A172 (cell line): ENCODE measurements at regions not wholly inside any gene's neighbourhood (a gene's known extent, or its start where the extent isn't known, plus 50 kb on each side); places are given as distances from the start of the nearest gene placed in this dataset.
"Not testable (repeated sequence)": the region's sequence is repeated elsewhere in the genome, so short reads cannot be mapped to it uniquely, and the experiment has no call there.

Experiments
- DNase-seq: peaks from one replicate; pipeline ENCODE4 v3.0.0-alpha.2; 2015; ENCODE audit warnings: low spot score

GRCh38 chr13:44887515-44887914 is 101.8 kb downstream of the NUFIP1 start:
- DNase-seq: no peak

GRCh38 chr13:44884076-44884729 is 105.1 kb downstream of the NUFIP1 start:
- DNase-seq: peak; percentile 48

DNA sequence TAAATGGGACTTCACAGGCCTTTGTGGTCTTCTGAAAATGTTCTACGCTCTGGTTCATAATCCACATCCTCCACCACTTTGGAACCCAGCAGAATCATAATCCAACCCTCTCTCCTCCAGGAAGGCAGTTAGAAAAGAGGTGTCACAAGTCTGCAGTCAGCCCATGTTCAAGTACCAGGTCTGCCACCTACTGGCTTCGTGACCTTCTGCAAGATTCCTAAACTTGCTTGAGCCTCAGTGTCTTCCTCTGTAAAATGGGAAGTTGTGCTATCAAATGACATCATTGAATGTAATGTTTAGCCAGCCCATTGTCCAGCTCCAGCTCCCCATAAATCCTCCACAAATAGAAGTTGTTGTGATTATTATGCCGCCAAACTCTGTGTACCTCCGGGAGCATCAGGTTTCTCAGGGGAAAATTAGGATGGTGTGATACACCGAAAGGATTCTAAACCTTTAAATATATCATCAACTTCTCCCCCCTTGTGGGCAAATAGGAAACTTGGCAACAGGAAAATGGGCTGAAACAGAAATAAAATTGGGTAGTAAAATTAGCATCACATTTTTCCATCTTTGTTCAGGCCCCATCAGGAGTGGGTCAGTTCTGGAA is 109.7 kb downstream of the NUFIP1 start:
- DNase-seq: peak; percentile 41

- DNase-seq: no peak
Measured at GRCh38 chr13:44876782-44877324, 112.4 kb downstream of the NUFIP1 start.

GRCh38 chr13:44874886-44875630 is 114.2 kb downstream of the NUFIP1 start:
- no peak for DNase-seq

GRCh38 chr13:44874176-44874575 is 115.1 kb downstream of the NUFIP1 start:
- DNase-seq: no peak

DNA sequence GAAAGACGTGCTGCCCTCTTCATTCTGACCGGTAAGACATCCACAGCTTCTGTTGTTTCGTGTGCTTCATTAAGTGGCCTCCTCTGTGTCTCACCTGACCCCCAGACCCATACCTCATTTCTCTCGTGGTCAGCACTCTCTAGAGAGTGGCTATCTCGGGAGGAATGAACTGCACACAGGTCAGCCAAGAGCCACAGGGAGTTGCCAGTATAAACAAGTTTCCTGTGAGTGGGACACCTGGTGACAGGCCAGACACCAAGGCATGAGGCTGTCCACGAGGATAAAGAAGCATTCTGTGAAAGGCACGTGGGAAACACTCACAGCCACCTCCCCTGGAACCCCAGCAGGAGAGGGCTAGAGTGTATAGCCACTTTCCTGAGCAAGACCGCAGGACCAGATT is 115.8 kb downstream of the NUFIP1 start:
- no peak for DNase-seq

- no peak for DNase-seq
Measured at GRCh38 chr13:44872751-44873150, 116.5 kb downstream of the NUFIP1 start.

- no peak for DNase-seq
Measured at GRCh38 chr13:44870456-44870929, 118.8 kb downstream of the NUFIP1 start.

- DNase-seq: no peak
Measured at GRCh38 chr13:44869167-44869566, 120.1 kb downstream of the NUFIP1 start.

DNA sequence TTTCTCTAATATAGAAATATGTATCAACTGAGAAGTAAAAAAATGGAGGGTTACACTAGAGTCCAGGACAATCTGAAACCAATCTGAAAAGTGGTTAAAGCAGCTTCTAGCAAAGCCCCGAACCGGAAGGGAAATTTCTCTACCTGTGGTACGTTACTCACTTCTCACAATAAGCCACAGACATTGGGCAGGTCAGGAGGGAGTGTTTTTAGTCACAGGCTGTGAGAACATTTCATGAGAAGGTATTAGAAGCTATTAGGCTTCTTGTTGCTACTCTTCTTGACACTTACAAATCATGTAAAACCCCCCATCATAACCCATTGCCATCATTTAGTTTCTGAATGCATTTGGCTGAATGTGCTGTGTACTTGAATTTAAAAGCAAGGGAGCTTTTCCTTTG is 120.9 kb downstream of the NUFIP1 start:
- no peak for DNase-seq

GRCh38 chr13:44867825-44868224 is 121.4 kb downstream of the NUFIP1 start:
- no peak for DNase-seq

GRCh38 chr13:44866411-44866911 is 122.8 kb downstream of the NUFIP1 start:
- no peak for DNase-seq

GRCh38 chr13:44865722-44866410 is 123.4 kb downstream of the NUFIP1 start:
- DNase-seq: no peak

DNA sequence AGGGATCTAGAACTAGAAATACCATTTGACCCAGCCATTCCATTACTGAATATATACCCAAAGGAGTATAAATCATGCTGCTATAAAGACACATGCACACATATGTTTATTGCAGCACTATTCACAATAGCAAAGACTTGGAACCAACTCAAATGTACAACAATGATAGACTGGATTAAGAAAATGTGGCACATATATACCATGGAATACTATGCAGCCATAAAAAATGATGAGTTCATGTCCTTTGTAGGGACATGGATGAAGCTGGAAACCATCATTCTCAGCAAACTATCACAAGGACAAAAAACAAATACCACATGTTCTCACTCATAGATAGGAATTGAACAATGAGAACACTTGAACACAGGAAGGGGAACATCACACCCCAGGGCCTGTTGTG is 125.6 kb downstream of the NUFIP1 start:
- not testable (repeated sequence) for DNase-seq

GRCh38 chr13:44860454-44860853 is 128.8 kb downstream of the NUFIP1 start:
- DNase-seq: no peak

- no peak for DNase-seq
Measured at GRCh38 chr13:44857736-44858135, 131.5 kb downstream of the NUFIP1 start.

DNA sequence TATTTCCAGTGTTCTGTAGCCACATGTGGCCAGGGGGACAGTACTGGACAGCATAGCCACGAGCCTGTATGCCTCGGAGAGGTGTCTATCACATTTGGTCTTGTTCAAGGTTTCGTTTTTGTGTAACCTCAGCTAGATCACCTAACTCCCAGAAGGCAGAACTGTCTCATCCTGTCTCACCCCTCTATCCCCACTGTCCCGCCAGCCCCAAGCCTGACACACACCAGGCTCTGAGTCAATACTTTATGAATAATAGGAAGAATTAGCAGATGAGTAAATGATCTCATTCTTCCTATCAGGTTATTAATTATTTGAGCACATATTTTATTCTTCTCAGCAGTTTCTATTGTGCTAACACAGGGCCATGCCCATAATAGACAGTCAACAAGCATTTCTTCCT is 132.2 kb downstream of the NUFIP1 start:
- no peak for DNase-seq

DNA sequence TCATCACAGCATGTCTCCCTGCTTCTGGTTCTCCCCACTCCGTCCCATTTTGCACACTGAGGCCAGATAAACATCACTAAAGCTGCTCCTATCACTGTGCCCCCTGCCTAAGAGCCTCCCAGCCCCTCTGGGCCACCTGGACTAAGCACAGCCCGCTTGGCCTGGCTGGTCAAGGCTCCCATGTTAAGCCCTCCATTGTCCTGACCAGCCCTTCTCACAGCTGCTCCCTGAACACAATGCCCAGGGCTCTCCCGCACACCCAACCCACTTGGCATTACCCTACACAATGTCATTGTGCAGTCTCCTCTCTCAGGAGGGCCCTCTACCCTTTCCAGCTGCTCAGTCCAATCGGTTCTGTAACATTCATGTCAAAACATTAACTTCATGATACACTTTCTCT is 133.4 kb downstream of the NUFIP1 start:
- DNase-seq: no peak

- no peak for DNase-seq
Measured at GRCh38 chr13:44854313-44855060, 134.8 kb downstream of the NUFIP1 start.

DNA sequence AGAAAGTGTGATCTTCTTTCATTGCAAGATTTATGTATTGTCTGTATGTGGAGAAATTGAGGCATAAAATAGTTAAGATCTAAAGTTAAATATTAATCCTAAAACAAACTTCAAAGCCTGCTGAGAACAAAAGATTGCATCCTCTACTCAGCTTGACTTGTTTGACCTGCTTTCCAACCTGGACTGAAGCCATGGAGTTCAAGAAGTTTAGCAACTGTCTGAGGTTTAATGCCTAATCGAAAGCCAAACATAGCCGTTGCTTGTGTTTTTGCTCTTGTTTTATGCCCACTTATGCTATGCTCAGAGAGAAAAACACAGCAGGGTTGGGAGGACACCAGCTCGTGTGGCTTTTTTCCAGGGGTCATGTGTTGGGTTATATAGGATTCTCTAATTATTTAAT is 135.6 kb downstream of the NUFIP1 start:
- DNase-seq: no peak
